ENCODE measurements at regions not wholly inside any gene's neighbourhood (a gene's known extent, or its start where the extent isn't known, plus 50 kb on each side); places are given as distances from the start of the nearest gene placed in this dataset.
"Not testable (repeated sequence)": the region's sequence is repeated elsewhere in the genome, so short reads cannot be mapped to it uniquely, and the experiment has no call there.

- no peak overlapping the region for H3K4me2 ChIP-seq (ENCODE audit: low read length)
- H3K27me3 ChIP-seq (ENCODE audit: insufficient read depth, low read depth, low read length), result no peaks in the 10 kb centered on the region
- H3K9me3 ChIP-seq (ENCODE audit: low read length), result no peaks in the 10 kb centered on the region
- H4K20me1 ChIP-seq (ENCODE audit: insufficient read depth), result no peaks in the 10 kb centered on the region
- H3K4me3 ChIP-seq (ENCODE audit: low read length), result no peak overlapping the region
- no peaks in the 10 kb centered on the region for H3F3A ChIP-seq (ENCODE audit: insufficient read depth, low read length, poor library complexity, severe bottlenecking)
- H2AFZ ChIP-seq (ENCODE audit: low read depth, low read length), result no peak overlapping the region
- no peak for TF ChIP-seq CTCF (IDR thresholded peaks at IDR 0.05; ENCODE audit: poor library complexity, severe bottlenecking)
- TF ChIP-seq EP300 (conservative IDR thresholded peaks at IDR 0.05; ENCODE audit: poor library complexity, severe bottlenecking), result no peak
- no peak for TF ChIP-seq POLR2AphosphoS5 (IDR thresholded peaks at IDR 0.05)
- no peak for TF ChIP-seq REST (IDR thresholded peaks at IDR 0.05; ENCODE audit: borderline replicate concordance)
- TF ChIP-seq RAD21 (conservative IDR thresholded peaks at IDR 0.05), result no peak
- no peak for TF ChIP-seq EZH2 (IDR thresholded peaks at IDR 0.05; ENCODE audit: borderline replicate concordance, insufficient read depth, low read length, poor library complexity, severe bottlenecking)
- TF ChIP-seq SMC3 (conservative IDR thresholded peaks at IDR 0.05; ENCODE audit: poor library complexity), result no peak
- no peak for TF ChIP-seq MXI1 (conservative IDR thresholded peaks at IDR 0.05; ENCODE audit: poor library complexity, severe bottlenecking)
- TF ChIP-seq TAF1 (IDR thresholded peaks at IDR 0.05; ENCODE audit: low read depth), result no peak
- H3K9me2 ChIP-seq (ENCODE audit: insufficient read depth, low read length), result no peaks in the 10 kb centered on the region
- H3K9ac ChIP-seq (ENCODE audit: low read length), result no peak overlapping the region
- no peak overlapping the region for H3K27ac ChIP-seq (ENCODE audit: low read length)
- no peaks in the 10 kb centered on the region for H3K79me2 ChIP-seq (replicated peaks; ENCODE audit: insufficient read depth, low read length)
- H3K36me3 ChIP-seq (ENCODE audit: insufficient read depth, low read length), result no peaks in the 10 kb centered on the region
Measured at GRCh38 chr10:18918532-18918931, 130.1 kb upstream of the MALRD1 start.

GRCh38 chr10:18949391-18949790 lies 99.2 kb upstream of the MALRD1 start:
- Histone ChIP-seq H3K4me2 (ENCODE audit: low read length) (no peak overlapping the region), H3K79me2 (replicated peaks; ENCODE audit: insufficient read depth, low read length) (no peaks in the 10 kb centered on the region), H3K4me3 (ENCODE audit: low read length) (no peak overlapping the region), H3F3A (ENCODE audit: insufficient read depth, low read length, poor library complexity, severe bottlenecking) (no peaks in the 10 kb centered on the region), H3K9me3 (ENCODE audit: low read length) (peaks cover 4% of the 10 kb centered on the region), H2AFZ (ENCODE audit: low read depth, low read length) (no peak overlapping the region), H3K27me3 (ENCODE audit: insufficient read depth, low read depth, low read length) (no peaks in the 10 kb centered on the region), H4K20me1 (ENCODE audit: insufficient read depth) (no peaks in the 10 kb centered on the region), H3K36me3 (ENCODE audit: insufficient read depth, low read length) (no peaks in the 10 kb centered on the region), H3K9ac (ENCODE audit: low read length) (no peak overlapping the region), H3K27ac (ENCODE audit: low read length) (no peak overlapping the region), H3K9me2 (ENCODE audit: insufficient read depth, low read length) (no peaks in the 10 kb centered on the region)
- no peak for TF ChIP-seq EP300 (conservative IDR thresholded peaks at IDR 0.05; ENCODE audit: poor library complexity, severe bottlenecking)
- no peak for TF ChIP-seq RAD21 (conservative IDR thresholded peaks at IDR 0.05)
- no peak for TF ChIP-seq TAF1 (IDR thresholded peaks at IDR 0.05; ENCODE audit: low read depth)
- TF ChIP-seq REST (IDR thresholded peaks at IDR 0.05; ENCODE audit: borderline replicate concordance), result no peak
- TF ChIP-seq POLR2AphosphoS5 (IDR thresholded peaks at IDR 0.05), result no peak
- no peak for TF ChIP-seq SMC3 (conservative IDR thresholded peaks at IDR 0.05; ENCODE audit: poor library complexity)
- no peak for TF ChIP-seq EZH2 (IDR thresholded peaks at IDR 0.05; ENCODE audit: borderline replicate concordance, insufficient read depth, low read length, poor library complexity, severe bottlenecking)
- no peak for TF ChIP-seq MXI1 (conservative IDR thresholded peaks at IDR 0.05; ENCODE audit: poor library complexity, severe bottlenecking)
- TF ChIP-seq CTCF (IDR thresholded peaks at IDR 0.05; ENCODE audit: poor library complexity, severe bottlenecking), result no peak

GRCh38 chr10:18951072-18951823 lies 97.4 kb upstream of the MALRD1 start:
- H3K4me2 ChIP-seq (ENCODE audit: low read length); H4K20me1 ChIP-seq (ENCODE audit: insufficient read depth); H3K4me3 ChIP-seq (ENCODE audit: low read length); H3K9ac ChIP-seq (ENCODE audit: low read length); H3F3A ChIP-seq (ENCODE audit: insufficient read depth, low read length, poor library complexity, severe bottlenecking); H3K36me3 ChIP-seq (ENCODE audit: insufficient read depth, low read length); H3K27me3 ChIP-seq (ENCODE audit: insufficient read depth, low read depth, low read length); H3K9me3 ChIP-seq (ENCODE audit: low read length); H3K79me2 ChIP-seq (replicated peaks; ENCODE audit: insufficient read depth, low read length); H3K9me2 ChIP-seq (ENCODE audit: insufficient read depth, low read length); H3K27ac ChIP-seq (ENCODE audit: low read length); H2AFZ ChIP-seq (ENCODE audit: low read depth, low read length): not testable (repeated sequence)
